Endothelial cell of umbilical vein (primary cell): ENCODE measurements at regions not wholly inside any gene's neighbourhood (a gene's known extent, or its start where the extent isn't known, plus 50 kb on each side); places are given as distances from the start of the nearest gene placed in this dataset.
"Not testable (repeated sequence)": the region's sequence is repeated elsewhere in the genome, so short reads cannot be mapped to it uniquely, and the experiment has no call there.

Experiments
- BruUV-seq: library from RNA; stranded (reverse); fragments of 400-500 nt; replicated peaks from 2 replicates; lab custom pipeline; 2021; lab: Mats Ljungman, UMichigan
- CTCF ChIA-PET: fragments of 300-600, 350-600 bp; sonication (Branson Sonifier 250); formaldehyde crosslinking; loops from one replicate; lab custom pipeline; 2021; ENCODE audit warnings: antibody characterized with exemption, inconsistent platforms; lab: Charles Lee
- POLR2A ChIA-PET: fragments of 300-600, 350-600 bp; sonication (Branson Sonifier 250); formaldehyde crosslinking; loops from one replicate; lab custom pipeline; 2021; ENCODE audit warnings: antibody characterized with exemption, inconsistent platforms; lab: Charles Lee
- DNase-seq: peaks from one replicate; pipeline ENCODE4 v3.0.0-alpha.2; 2011; ENCODE audit warnings: low read depth, low spot score
- FAIRE-seq: peaks from 2 replicates; lab custom pipeline; 2011; peaks lifted over from hg19 to GRCh38; lab: Jason Lieb, UNC
- H2AFZ ChIP-seq: 2 replicates; pipeline ENCODE4 v1.6.0; 2012; ENCODE audit warnings: low read depth, low read length, control low read depth, inconsistent platforms
- H3K27ac ChIP-seq: 2 replicates; pipeline ENCODE4 v1.5.1; 2011; ENCODE audit warnings: low read depth, mild to moderate bottlenecking, control low read depth, low read length, moderate library complexity; ENCODE audit not compliant: insufficient read depth
- H3K27me3 ChIP-seq, 2 experiments: 2 replicates each; pipeline versions ENCODE4 v1.6.0 to v1.6.1; 2011; ENCODE audit warnings: low read length in 2 of 2, mixed read lengths in 1 of 2; ENCODE audit not compliant: control insufficient read depth in 2 of 2, insufficient read depth in 2 of 2
- H3K36me3 ChIP-seq, 2 experiments: 2 replicates in 1 of 2; 3 replicates in 1 of 2; pipeline ENCODE4 v1.5.1; 2011; ENCODE audit warnings: low read length in 2 of 2, mild to moderate bottlenecking in 1 of 2, moderate library complexity in 1 of 2; ENCODE audit not compliant: control insufficient read depth in 2 of 2, insufficient read depth in 2 of 2; ENCODE audit errors: extremely low read depth in 1 of 2
- H3K4me1 ChIP-seq: 3 replicates; pipeline ENCODE4 v1.5.1; 2011; ENCODE audit warnings: mild to moderate bottlenecking, low read length; ENCODE audit not compliant: control insufficient read depth, insufficient read depth; ENCODE audit errors: extremely low read depth
- H3K4me2 ChIP-seq: 2 replicates; pipeline ENCODE4 v1.6.1; 2011; ENCODE audit warnings: low read length, control low read depth, mixed read lengths; ENCODE audit not compliant: insufficient read depth
- H3K4me3 ChIP-seq, 3 experiments: fragments of 200-600 bp in 1 of 3; sonication (generic), shearing (Covaris generic) in 1 of 3; replicated peaks in 1 of 3; 2 replicates each; pipeline ENCODE4 v1.5.1; 2011 to 2016; ENCODE audit warnings: control low read depth in 3 of 3, low read length in 3 of 3, mild to moderate bottlenecking in 2 of 3, inconsistent platforms in 1 of 3, low read depth in 1 of 3, moderate library complexity in 1 of 3; ENCODE audit not compliant: insufficient read depth in 1 of 3
- H3K79me2 ChIP-seq: 2 replicates; pipeline ENCODE4 v1.6.0; 2012; ENCODE audit warnings: low read length, inconsistent platforms; ENCODE audit not compliant: control insufficient read depth, insufficient read depth
- H3K9ac ChIP-seq: replicated peaks from 2 replicates; pipeline ENCODE3; 2011; ENCODE audit warnings: low read length, control low read depth; ENCODE audit not compliant: insufficient read depth; ENCODE audit errors: extremely low read depth
- H3K9me1 ChIP-seq: replicated peaks from 3 replicates; pipeline ENCODE4 v1.6.0; 2011; ENCODE audit warnings: mild to moderate bottlenecking, low read length; ENCODE audit not compliant: control insufficient read depth, insufficient read depth; ENCODE audit errors: extremely low read depth
- H3K9me3 ChIP-seq: replicated peaks from 2 replicates; pipeline ENCODE4 v1.5.1; 2012; ENCODE audit warnings: low read length, inconsistent platforms; ENCODE audit not compliant: control insufficient read depth, insufficient read depth
- H4K20me1 ChIP-seq: replicated peaks from 2 replicates; pipeline ENCODE3; 2011; ENCODE audit warnings: mild to moderate bottlenecking, low read length; ENCODE audit not compliant: control insufficient read depth, insufficient read depth; ENCODE audit errors: extremely low read depth
- CTCF ChIP-seq, 2 donors: IDR thresholded peaks; 1 replicate in 1 of 2; 2 replicates in 1 of 2; pipeline ENCODE4 v1.5.1; 2011; ENCODE audit warnings: low read length in 2 of 2, mild to moderate bottlenecking in 2 of 2, moderate library complexity in 2 of 2, control low read depth in 1 of 2, inconsistent platforms in 1 of 2, low read depth in 1 of 2; ENCODE audit not compliant: insufficient read depth in 1 of 2; ENCODE audit errors: extremely low read depth in 1 of 2
- EZH2 ChIP-seq: IDR thresholded peaks from 2 replicates; pipeline ENCODE4 v1.6.1; 2012; ENCODE audit warnings: borderline replicate concordance, low read depth, mild to moderate bottlenecking, moderate library complexity, low read length, inconsistent platforms; ENCODE audit not compliant: severe bottlenecking
- MAX ChIP-seq: IDR thresholded peaks from 2 replicates; pipeline ENCODE4 v1.6.1; 2011; ENCODE audit not compliant: insufficient read depth, insufficient read length
- MYC ChIP-seq: IDR thresholded peaks from one replicate; pipeline ENCODE4 v1.6.1; 2011; ENCODE audit warnings: mild to moderate bottlenecking, low read depth, low read length
- POLR2A ChIP-seq: IDR thresholded peaks from 2 replicates; pipeline ENCODE4 v1.6.1; 2012; ENCODE audit warnings: low read depth, mild to moderate bottlenecking, control low read depth, low read length
- POLR2AphosphoS5 ChIP-seq: IDR thresholded peaks from 2 replicates; pipeline ENCODE4 v1.6.1; 2012; ENCODE audit warnings: low read depth, mild to moderate bottlenecking, control low read depth, low read length, moderate library complexity; ENCODE audit not compliant: insufficient read depth
- dilution Hi-C: fragments of 300-500 bp; cut with MboI; formaldehyde crosslinking; loops from one replicate; pipeline ENCODE4 v1.15.0; 2019; ENCODE audit warnings: low sequenced_read_pairs; ENCODE audit not compliant: extremely low pct_ligation_motif_present
- intact Hi-C: fragments of 100-400 bp; cut with micrococcal nuclease; formaldehyde crosslinking; loops from one replicate; pipeline ENCODE4 v1.10.0; 2022

- POLR2A ChIA-PET: no interaction called here
- no peaks in the 10 kb centered on the region for H3K4me1 ChIP-seq
- CTCF ChIA-PET: interaction anchor here (0.6 to 2.6 kb wide), 24 partner anchors 9 to 811 kb away, joined by 3 to 58 read pairs (median 4); no protein-coding TSS in a partner anchor
- TF ChIP-seq POLR2A: no peak
- no peak for TF ChIP-seq POLR2AphosphoS5
- TF ChIP-seq EZH2: no peak
- TF ChIP-seq CTCF (IDR thresholded peaks at IDR 0.05; ENCODE audit: extremely low read depth in 1 of 2, insufficient read depth in 1 of 2, low read depth in 1 of 2, low read length in 2 of 2): peak; percentile 54 to 68
- TF ChIP-seq MAX: no peak
- no peak for TF ChIP-seq MYC
- no peak overlapping the region for H3K4me2 ChIP-seq
- no peak overlapping the region for H3K27ac ChIP-seq
- H3K9me1 ChIP-seq: no peaks in the 10 kb centered on the region
- dilution Hi-C loops (no loop called here), intact Hi-C loops (no loop called here)
- no peak overlapping the region for H2AFZ ChIP-seq
- no peaks in the 10 kb centered on the region for H3K36me3 ChIP-seq
- no peaks in the 10 kb centered on the region for H3K9me3 ChIP-seq
- BruUV-seq: no TSS peak
- H3K4me3 ChIP-seq: no peak overlapping the region
- no peaks in the 10 kb centered on the region for H3K79me2 ChIP-seq
- FAIRE-seq (peak; percentile 82), DNase-seq (peak; percentile 44)
- no peak overlapping the region for H3K9ac ChIP-seq
- H4K20me1 ChIP-seq: no peaks in the 10 kb centered on the region
- H3K27me3 ChIP-seq: no peaks in the 10 kb centered on the region
Measured at GRCh38 chr10:63977329-63977923, 456.2 kb downstream of the REEP3 start.

GRCh38 chr10:63980870-63981269, 459.7 kb downstream of the REEP3 start:
- H3K9ac ChIP-seq, H3K4me2 ChIP-seq, BruUV-seq, intact Hi-C loops, DNase-seq, H3K4me1 ChIP-seq, H3K27ac ChIP-seq, H4K20me1 ChIP-seq, H3K79me2 ChIP-seq, FAIRE-seq, H2AFZ ChIP-seq, H3K9me1 ChIP-seq, H3K4me3 ChIP-seq, H3K36me3 ChIP-seq, CTCF ChIA-PET, POLR2A ChIA-PET, H3K27me3 ChIP-seq, dilution Hi-C loops, H3K9me3 ChIP-seq: not testable (repeated sequence)

- H3K9ac ChIP-seq, BruUV-seq, FAIRE-seq, CTCF ChIA-PET, H3K79me2 ChIP-seq, H3K4me3 ChIP-seq, DNase-seq, POLR2A ChIA-PET, dilution Hi-C loops, H3K4me2 ChIP-seq, H4K20me1 ChIP-seq, H3K4me1 ChIP-seq, H3K27ac ChIP-seq, H3K27me3 ChIP-seq, H3K9me3 ChIP-seq, intact Hi-C loops, H3K36me3 ChIP-seq, H3K9me1 ChIP-seq, H2AFZ ChIP-seq: not testable (repeated sequence)
Measured at GRCh38 chr10:63984061-63984460, 462.9 kb downstream of the REEP3 start.
